HCEC 1CT (cell line): ENCODE measurements at regions not wholly inside any gene's neighbourhood (a gene's known extent, or its start where the extent isn't known, plus 50 kb on each side); places are given as distances from the start of the nearest gene placed in this dataset.
A peak's percentile ranks its signal among the peaks of the same experiment; 100 is the strongest.
"Not testable (repeated sequence)": the region's sequence is repeated elsewhere in the genome, so short reads cannot be mapped to it uniquely, and the experiment has no call there.

Experiments used
- DNase-seq: peaks from one replicate; pipeline ENCODE4 v3.0.0-alpha.2; 2017

DNA sequence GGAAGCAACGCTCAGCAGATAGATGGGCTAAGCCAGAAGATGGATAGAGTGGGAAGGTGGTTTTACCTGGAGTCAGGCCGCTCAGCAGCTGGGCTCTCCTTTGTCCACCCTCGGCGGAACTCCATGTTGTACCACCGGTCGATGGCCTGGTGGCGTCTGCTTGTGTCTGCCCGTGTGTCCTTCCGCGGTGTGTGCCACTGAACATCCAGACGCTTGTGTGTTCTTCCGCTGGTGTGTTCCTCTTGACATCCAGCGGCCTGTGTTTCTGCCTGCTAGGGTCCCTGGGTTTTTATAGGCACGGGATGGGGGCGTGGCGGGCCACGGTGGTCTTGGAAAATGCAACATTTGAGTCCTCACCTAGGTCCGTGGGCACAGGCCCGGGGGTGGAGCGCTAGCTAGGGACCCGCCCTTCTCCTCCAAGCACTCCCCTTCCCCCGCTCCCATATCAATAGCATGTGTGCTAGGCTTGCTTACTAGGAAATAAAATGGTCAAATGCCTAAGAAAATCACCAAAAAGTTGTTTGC is 1431.7 kb upstream of the ACVR2A start:
- no peak for DNase-seq

DNA sequence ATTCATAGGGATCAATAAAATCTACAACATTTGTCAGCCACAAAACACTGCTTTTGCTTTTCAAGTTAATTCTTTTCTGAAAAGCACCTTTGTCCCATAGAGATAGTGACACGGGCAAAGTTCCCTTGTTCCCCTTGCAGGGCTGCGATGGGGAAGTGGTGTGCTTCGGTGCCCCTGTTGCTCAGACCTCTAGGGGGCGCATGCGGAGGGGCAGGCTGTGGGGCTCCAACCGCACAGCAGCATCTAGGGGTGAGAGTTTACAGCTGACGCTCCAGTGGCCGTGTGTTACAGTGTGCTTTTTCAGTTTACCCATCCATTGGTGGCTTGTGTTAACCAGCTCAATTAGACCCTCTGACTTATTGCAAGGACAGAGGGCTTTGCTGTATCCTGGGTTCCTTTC is 1432.2 kb upstream of the ACVR2A start:
- no peak for DNase-seq

GRCh38 chr2:146405402-146406309 is 1439.2 kb upstream of the ACVR2A start:
- peak; percentile 30 for DNase-seq

GRCh38 chr2:146403546-146404160 is 1441.2 kb upstream of the ACVR2A start:
- not testable (repeated sequence) for DNase-seq

DNA sequence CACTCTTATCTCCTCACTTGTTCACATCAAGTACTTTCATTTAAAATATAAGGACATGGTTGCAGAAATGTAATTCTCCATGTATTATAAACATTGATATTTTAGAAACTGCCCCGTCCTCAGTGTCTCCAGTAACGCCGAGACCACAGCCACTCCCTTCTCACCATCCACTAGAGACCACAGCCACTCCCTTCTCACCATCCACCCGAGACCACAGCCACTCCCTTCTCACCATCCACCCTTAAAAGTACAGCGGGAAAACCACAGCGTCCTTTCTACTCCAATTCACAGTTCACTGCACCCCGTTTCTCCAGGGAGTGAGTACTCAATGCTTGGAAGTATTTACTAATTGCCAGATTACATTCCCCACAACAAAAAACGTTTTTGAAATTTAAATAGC is 1452.2 kb upstream of the ACVR2A start:
- no peak for DNase-seq

- no peak for DNase-seq
Observed at GRCh38 chr2:146392186-146392585, 1452.6 kb upstream of the ACVR2A start.

DNA sequence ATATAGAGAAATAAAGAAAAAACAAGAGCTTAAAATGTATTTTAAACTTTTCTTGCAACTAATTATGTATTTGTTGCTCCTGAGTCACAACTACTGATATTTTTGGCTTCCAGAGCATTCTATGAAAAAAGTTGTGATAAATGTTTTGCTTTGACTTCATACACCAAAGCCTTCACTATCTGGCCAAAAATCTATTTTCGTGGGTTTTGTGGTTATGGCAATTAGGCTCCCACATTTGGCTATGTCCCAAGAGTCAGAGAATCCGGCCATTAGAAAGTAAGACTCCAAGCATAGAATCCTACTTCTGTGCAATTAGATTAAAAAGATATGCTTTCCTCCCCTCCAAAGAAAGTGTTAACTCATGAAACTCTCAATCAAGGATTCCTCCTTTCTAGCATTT is 1456.1 kb upstream of the ACVR2A start:
- DNase-seq: no peak

GRCh38 chr2:146386096-146386495 is 1458.7 kb upstream of the ACVR2A start:
- no peak for DNase-seq

GRCh38 chr2:146385031-146385430 is 1459.8 kb upstream of the ACVR2A start:
- DNase-seq: no peak

- no peak for DNase-seq
Observed at GRCh38 chr2:146376511-146377064, 1468.2 kb upstream of the ACVR2A start.

- DNase-seq: peak; percentile 47
Observed at GRCh38 chr2:146374505-146374904, 1470.3 kb upstream of the ACVR2A start.

GRCh38 chr2:146371364-146371763 is 1473.5 kb upstream of the ACVR2A start:
- DNase-seq: not testable (repeated sequence)

- peak; percentile 24 for DNase-seq
Observed at GRCh38 chr2:146370826-146371225, 1474.0 kb upstream of the ACVR2A start.

DNA sequence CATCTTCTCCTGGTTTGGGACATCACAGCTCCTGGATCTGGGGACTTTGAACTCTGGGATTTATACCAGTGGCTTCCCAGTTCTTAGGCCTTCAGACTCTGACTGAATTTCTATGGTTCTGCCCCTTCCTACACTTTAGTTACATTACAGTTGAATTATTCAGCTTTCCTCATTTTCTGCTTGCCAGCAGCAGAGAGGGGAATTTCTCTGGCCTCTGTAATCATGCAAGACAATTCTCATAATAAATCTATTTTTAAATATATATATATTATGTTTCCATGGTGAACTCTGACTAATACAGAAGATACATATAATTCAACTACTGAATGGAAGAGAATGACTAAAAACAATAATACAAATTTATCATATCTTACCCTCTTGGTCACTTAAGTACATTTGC is 1478.6 kb upstream of the ACVR2A start:
- no peak for DNase-seq

GRCh38 chr2:146365041-146365440 is 1479.8 kb upstream of the ACVR2A start:
- DNase-seq: no peak

- DNase-seq: peak; percentile 29
Observed at GRCh38 chr2:146363731-146364130, 1481.1 kb upstream of the ACVR2A start.

- no peak for DNase-seq
Observed at GRCh38 chr2:146351689-146352088, 1493.1 kb upstream of the ACVR2A start.

GRCh38 chr2:146349334-146349733 is 1495.5 kb upstream of the ACVR2A start:
- DNase-seq: no peak

GRCh38 chr2:146324951-146325350 is 1519.9 kb upstream of the ACVR2A start:
- peak; percentile 84 for DNase-seq

GRCh38 chr2:146323564-146323963 is 1521.3 kb upstream of the ACVR2A start:
- DNase-seq: no peak

DNA sequence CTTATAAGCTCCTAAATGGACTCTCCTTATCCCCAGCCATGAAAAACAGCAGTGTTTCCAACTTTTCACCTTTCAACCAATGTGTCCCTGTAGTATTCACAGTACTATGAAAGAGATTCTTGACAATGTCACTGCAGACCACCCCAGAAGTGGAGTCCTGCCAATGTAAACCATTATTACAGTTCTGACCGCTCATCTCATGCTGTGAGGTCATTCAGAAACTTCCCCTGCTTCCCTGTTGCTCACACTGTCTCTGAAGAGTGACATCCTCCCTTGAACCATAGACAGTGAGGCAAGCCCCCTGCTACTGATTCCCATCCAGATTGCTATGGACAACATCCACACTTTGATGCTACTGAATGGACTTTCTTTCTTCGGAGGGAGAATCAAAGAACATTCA is 1523.7 kb upstream of the ACVR2A start:
- peak; percentile 12 for DNase-seq

- DNase-seq: peak; percentile 90
Observed at GRCh38 chr2:146317959-146318358, 1526.9 kb upstream of the ACVR2A start.

- DNase-seq: peak; percentile 79
Observed at GRCh38 chr2:146312899-146313298, 1531.9 kb upstream of the ACVR2A start.

DNA sequence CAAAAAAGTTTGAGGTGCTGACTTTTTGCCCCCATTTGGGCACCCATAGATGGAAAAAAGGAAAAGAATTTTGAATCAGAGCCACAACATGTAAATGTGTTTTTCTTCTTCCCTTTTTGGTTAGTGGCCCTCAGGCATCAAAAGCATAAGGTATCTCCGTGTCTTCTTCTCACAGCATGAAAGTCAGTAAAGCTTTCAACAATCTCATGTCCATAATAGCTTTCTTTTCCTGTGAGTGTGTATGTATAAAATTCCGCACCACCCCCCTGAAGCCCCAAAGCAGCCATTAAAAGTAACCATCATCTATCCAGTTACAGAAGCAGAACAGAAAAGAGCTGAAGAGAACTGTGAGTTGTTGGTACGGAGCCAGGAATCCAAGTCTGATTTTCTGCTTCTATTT is 1539.7 kb upstream of the ACVR2A start:
- no peak for DNase-seq
